ENCODE measurements at regions not wholly inside any gene's neighbourhood (a gene's known extent, or its start where the extent isn't known, plus 50 kb on each side); places are given as distances from the start of the nearest gene placed in this dataset.
"Not testable (repeated sequence)": the region's sequence is repeated elsewhere in the genome, so short reads cannot be mapped to it uniquely, and the experiment has no call there.

DNA sequence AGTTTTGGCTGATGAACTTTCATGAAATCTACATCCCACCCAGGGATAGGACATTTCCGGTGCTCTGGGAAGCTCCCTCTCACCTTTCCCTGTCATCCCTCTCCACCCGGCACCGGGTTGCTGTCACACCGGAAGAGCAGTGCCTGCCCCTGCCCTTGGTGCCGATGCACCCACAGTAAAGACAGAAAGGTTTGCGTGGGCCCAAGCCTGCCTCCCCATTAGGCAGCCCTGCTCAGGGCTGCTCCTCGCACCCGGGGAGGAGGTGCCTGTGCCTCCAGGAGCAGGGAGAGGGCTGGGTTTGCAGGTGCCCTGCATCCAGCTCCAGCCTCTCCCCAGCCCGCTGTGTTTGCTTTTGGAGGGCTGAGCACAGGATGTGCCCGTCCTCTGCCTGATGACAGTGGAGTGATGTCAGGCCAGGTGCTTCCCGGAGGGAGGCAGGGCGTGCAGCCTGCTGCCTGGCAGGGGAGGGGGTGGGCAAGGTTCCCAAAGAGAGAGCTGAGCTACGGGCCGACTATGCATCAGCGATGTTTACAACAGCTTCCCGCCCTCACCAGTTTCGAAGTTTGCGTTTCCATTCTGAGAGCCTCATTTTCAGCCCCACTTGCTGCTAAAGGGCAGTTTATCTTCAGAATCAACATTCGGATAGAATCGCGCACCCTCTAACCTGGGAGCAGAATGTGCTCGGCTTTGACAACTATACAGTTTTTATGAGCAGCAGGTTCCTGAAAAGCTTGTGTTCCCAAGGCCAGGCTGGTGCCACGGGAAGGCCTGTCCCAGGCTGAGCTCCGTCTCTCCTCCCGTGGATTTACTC, 83.2 kb upstream of the CLDN5 start:
- peaks cover 4 to 7% of the 10 kb centered on the region in 2 donors for H3K4me1 Mint-ChIP-seq (ENCODE audit: low read depth in 2 of 2)

DNA sequence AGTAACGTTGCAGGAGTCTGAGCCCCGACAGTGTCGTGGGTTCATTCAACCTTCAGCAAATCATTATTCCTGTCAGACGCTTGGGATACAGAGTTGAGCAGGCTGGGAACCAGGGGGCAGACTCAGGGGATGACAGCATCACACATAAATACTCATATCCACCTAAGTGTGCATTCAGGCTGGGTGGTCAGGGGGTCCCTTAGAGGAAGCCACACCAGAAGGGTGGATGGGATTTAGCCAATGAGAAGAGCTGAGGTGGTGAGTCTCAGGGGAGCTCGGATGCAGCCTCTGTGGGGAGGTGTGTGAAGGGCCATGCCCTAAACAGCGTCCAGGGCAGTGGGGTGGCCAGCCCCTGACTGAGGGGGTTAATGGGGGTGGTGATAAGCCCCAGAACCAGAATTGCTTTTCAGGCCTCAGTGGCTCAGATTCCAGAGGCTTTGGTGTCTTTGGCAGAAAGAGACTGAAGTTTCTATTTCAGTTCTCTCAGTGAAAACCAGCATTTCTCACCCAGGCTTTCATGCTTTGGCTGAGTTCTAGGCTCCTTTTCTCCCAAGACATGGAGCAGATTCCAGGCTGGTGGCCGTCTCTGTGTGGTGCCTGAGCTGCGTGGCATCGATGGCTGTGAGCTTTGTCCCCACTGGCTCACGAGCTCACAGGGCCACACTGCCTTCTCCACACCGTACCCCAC, 83.9 kb upstream of the CLDN5 start:
- Mint-ChIP-seq H3K27ac (no peak overlapping the region), H3K9me3 (no peaks in the 10 kb centered on the region), H3K27me3 (peaks cover 10 to 54% of the 10 kb centered on the region in 2 donors), H3K4me3 (no peak overlapping the region), H3K4me1 (ENCODE audit: low read depth in 2 of 2) (peaks cover 4 to 7% of the 10 kb centered on the region in 2 donors), H3K36me3 (ENCODE audit: insufficient read depth) (no peaks in the 10 kb centered on the region)
- no peak for ATAC-seq (replicated peaks)
- no peak for DNase-seq

More for the DNA sequence above, 83.2 kb upstream of the CLDN5 start:
- H3K36me3 Mint-ChIP-seq (ENCODE audit: insufficient read depth): no peaks in the 10 kb centered on the region
- H3K27ac Mint-ChIP-seq: no peak overlapping the region
- no peaks in the 10 kb centered on the region for H3K9me3 Mint-ChIP-seq
- ATAC-seq (replicated peaks) (no peak), DNase-seq (no peak)
- no peak overlapping the region for H3K4me3 Mint-ChIP-seq
- peaks cover 10 to 51% of the 10 kb centered on the region in 2 donors for H3K27me3 Mint-ChIP-seq

DNA sequence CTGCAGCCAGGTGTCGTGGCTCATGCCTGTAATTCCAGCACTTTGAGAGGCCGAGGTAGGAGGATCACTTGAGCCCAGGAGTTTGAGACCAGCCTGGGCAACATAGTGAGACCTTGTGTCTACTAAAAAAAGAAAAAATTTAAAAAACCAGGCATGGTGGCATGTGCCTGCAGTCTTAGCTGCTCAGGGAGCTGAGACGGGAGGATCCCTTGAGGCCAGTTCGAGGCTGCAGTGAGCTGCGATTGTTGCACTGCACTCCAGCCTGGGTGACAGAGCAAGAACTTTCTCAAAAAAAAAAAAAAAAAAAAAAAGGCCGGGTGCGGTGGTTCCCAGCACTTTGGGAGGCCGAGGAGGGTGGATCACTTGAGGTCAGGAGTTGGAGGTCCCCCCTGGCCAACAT, 85.5 kb upstream of the CLDN5 start:
- H3K4me1 Mint-ChIP-seq (ENCODE audit: low read depth in 2 of 2); H3K4me3 Mint-ChIP-seq: not testable (repeated sequence)

DNA sequence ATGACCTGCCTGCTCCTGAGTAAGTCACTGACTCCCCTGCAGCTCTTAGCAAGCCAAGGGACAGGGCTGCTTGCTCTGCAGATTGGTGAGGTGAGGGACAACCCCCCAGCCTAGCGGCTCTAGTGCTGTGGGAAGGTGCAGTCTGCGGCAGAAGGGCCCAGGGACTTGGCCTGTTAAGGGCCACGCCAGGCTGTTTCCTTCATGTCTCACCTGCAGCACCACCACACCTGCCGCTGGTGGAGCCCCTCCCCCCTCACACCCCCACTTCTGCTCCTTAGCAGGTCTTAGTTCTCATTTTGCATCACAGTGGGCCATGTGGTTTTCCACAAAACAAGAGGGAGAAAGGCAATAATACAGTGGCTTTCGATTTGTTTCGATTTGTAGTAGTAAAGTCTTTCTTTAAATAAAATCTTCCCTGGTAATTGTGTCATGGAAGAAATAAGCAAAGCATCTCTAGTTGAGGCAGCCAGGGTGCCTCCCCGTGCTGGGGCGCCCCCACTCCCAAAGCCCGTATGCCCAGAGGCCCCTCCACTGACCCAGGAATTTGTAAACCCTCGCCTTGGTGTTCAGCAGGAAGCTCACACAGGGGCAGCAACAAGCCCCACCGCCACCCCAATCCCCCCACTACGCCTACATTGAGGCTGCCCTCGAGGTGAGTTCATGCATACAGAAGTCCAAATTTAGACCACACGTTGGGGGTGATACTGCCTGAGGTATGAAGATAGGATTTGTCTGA, 86.5 kb upstream of the CLDN5 start:
- Mint-ChIP-seq H3K27ac (no peak overlapping the region), H3K27me3 (peaks cover 10 to 69% of the 10 kb centered on the region in 2 donors), H3K9me3 (no peaks in the 10 kb centered on the region), H3K4me3 (no peak overlapping the region), H3K4me1 (ENCODE audit: low read depth in 2 of 2) (peaks cover 4 to 7% of the 10 kb centered on the region in 2 donors), H3K36me3 (ENCODE audit: insufficient read depth) (no peaks in the 10 kb centered on the region)
- ATAC-seq (replicated peaks): no peak
- no peak for DNase-seq

More for the DNA sequence above, 85.5 kb upstream of the CLDN5 start:
- ATAC-seq (replicated peaks); DNase-seq; H3K36me3 Mint-ChIP-seq (ENCODE audit: insufficient read depth); H3K9me3 Mint-ChIP-seq; H3K27ac Mint-ChIP-seq: not testable (repeated sequence)
- peaks cover 10 to 63% of the 10 kb centered on the region in 2 donors for H3K27me3 Mint-ChIP-seq

DNA sequence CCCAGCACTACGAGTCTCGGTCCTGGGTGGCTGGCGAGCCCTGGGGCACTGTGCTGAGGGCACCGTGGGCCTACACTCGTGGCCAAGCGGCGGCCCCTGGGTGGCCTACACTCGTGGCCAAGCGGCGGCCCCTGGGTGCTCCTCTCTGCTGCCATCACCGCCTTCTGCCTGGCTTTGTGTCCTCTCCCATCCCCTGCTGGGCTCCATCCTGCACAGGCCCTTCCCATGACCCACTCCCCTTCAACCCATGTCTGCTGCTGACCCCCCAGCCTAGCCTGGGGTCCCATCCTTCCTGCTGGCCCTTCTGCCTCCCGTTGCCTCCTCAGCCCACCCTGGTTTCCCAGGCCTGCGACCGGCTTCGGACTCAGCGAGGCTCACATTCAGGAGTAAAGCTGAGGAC, 87.4 kb upstream of the CLDN5 start:
- DNase-seq: no peak
- no peak for ATAC-seq (replicated peaks)
- Mint-ChIP-seq H3K4me1 (ENCODE audit: low read depth in 2 of 2) (peaks cover 4 to 7% of the 10 kb centered on the region in 2 donors), H3K9me3 (no peaks in the 10 kb centered on the region), H3K27ac (no peak overlapping the region), H3K27me3 (peaks cover 6 to 64% of the 10 kb centered on the region in 2 donors), H3K4me3 (no peak overlapping the region), H3K36me3 (ENCODE audit: insufficient read depth) (no peaks in the 10 kb centered on the region)

DNA sequence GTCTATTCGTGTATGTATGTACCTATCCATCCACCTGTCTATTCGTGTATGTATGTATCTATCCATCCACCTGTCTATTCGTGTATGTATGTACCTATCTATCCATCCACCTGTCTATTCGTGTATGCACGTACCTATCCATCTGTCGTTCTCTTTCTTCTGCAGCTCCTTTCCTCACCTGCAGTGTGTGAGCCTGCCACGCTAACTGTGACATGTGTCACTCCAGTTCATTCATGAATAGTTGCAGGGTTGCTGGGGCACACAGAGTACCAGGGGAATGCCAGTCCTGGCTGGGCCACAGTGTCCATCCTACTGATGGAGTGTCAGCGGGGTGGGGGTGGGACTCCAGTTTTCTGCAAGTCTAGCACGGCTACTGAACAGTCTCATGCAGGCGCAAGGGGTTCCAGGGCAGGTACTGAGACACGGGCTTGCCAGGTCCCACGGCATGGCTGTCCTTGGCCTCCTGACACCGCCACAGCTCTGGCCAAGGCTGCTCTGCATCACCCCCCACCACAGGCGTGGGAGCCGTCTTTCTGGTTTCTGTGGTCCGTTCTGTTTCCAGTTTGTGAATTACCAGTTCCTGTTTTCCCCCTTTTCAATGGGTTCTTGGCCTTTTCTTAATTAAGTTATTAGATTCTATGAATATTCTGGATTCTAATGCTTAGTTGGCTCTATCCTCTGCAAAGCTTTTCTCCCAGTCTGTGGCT, 88.8 kb upstream of the CLDN5 start:
- H3K27me3 Mint-ChIP-seq: peaks cover 12 to 62% of the 10 kb centered on the region in 2 donors

DNA sequence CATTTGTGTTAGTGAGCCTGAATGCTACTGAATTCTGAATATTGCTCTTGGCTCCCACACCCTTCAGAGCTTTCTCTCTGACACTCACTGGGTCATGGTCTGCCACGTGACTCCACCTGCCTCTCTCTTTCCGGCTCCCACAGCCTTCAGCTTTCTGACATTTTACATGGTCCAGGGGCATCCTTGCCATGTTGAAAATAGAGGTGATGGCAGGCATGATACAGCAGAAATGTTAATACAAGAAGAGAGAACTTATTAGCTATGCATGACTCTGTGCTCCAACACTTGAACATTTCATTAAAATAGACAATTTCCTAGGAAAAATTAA, 90.3 kb upstream of the CLDN5 start:
- Mint-ChIP-seq H3K4me3 (no peak overlapping the region), H3K27me3 (peaks cover 15 to 61% of the 10 kb centered on the region in 2 donors), H3K36me3 (ENCODE audit: insufficient read depth) (no peaks in the 10 kb centered on the region), H3K4me1 (ENCODE audit: low read depth in 2 of 2) (peaks cover 2 to 7% of the 10 kb centered on the region in 2 donors), H3K9me3 (no peaks in the 10 kb centered on the region), H3K27ac (no peak overlapping the region)
- DNase-seq (no peak), ATAC-seq (replicated peaks) (no peak)

More for the DNA sequence above, 88.8 kb upstream of the CLDN5 start:
- ATAC-seq (replicated peaks): no peak
- Mint-ChIP-seq H3K4me1 (ENCODE audit: low read depth in 2 of 2) (peaks cover 2 to 7% of the 10 kb centered on the region in 2 donors), H3K36me3 (ENCODE audit: insufficient read depth) (no peaks in the 10 kb centered on the region), H3K4me3 (no peak overlapping the region), H3K9me3 (no peaks in the 10 kb centered on the region), H3K27ac (no peak overlapping the region)
- DNase-seq: no peak

DNA sequence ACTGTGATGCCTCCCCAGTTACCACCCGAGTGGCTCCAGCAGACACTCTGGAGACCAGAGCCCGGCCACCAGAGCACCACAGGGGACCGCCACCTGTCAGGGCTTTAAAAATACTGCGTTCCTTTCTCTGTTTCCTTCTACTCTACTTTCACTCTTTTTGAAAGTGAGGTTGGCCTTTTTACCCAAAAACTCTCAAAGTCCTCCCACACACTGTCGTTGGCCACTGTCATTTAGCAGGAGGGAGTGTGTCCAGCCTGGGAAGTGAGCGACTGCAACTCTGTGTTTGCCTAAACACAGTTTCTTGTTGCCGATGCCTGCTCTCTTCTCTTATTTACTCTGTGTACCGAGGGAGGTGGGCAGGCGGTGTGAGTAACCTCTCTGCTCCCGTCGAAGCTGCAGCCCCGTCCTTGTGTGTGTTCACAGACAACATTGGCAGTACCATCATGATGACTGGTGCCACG, 90.8 kb upstream of the CLDN5 start:
- H3K36me3 Mint-ChIP-seq (ENCODE audit: insufficient read depth): no peaks in the 10 kb centered on the region
- peaks cover 19 to 67% of the 10 kb centered on the region in 2 donors for H3K27me3 Mint-ChIP-seq
- no peaks in the 10 kb centered on the region for H3K9me3 Mint-ChIP-seq
- H3K4me1 Mint-ChIP-seq (ENCODE audit: low read depth in 2 of 2): peaks cover 2 to 7% of the 10 kb centered on the region in 2 donors
- DNase-seq (no peak), ATAC-seq (replicated peaks) (no peak)
- H3K27ac Mint-ChIP-seq: no peak overlapping the region
- H3K4me3 Mint-ChIP-seq: no peak overlapping the region

DNA sequence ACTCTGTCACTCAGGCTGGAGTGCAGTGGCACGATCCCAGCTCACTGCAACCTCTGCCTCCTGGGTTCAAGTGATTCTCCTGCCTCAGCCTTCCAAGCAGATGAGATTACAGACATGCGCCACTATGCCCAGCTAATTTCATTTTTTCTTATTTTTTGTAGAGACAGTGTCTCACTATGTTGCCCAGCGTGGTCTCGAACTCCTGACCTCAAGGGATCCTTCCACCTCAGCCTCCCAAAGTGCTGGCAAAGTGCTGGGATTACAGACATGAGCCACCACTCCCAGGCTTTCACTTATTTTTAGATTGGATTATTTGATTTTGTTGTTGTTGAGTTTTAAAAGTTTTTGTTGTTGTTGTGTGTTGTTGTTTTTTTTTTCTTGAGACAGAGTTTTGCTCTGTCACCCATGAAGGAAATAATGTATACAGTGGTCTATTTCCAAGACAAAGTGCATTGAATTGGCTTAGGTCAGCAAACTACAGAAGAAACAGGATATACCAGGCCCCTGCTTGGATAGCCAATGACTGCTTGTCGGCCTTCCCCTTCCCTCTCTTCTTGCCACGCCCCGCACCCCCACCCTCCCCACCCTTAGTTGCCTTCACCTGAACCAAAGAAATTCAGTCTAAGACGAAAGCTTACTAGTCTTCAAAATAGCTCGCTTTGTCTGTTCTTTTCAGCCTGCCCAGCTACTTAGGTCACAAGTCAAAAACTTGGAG, 91.8 kb upstream of the CLDN5 start:
- Mint-ChIP-seq H3K27ac (no peak overlapping the region), H3K36me3 (ENCODE audit: insufficient read depth) (no peaks in the 10 kb centered on the region), H3K9me3 (no peaks in the 10 kb centered on the region), H3K27me3 (peaks cover 22 to 70% of the 10 kb centered on the region in 2 donors), H3K4me3 (no peak overlapping the region), H3K4me1 (ENCODE audit: low read depth in 2 of 2) (peaks cover 0 to 1% of the 10 kb centered on the region in 2 donors)
- ATAC-seq (replicated peaks): no peak
- DNase-seq: no peak

DNA sequence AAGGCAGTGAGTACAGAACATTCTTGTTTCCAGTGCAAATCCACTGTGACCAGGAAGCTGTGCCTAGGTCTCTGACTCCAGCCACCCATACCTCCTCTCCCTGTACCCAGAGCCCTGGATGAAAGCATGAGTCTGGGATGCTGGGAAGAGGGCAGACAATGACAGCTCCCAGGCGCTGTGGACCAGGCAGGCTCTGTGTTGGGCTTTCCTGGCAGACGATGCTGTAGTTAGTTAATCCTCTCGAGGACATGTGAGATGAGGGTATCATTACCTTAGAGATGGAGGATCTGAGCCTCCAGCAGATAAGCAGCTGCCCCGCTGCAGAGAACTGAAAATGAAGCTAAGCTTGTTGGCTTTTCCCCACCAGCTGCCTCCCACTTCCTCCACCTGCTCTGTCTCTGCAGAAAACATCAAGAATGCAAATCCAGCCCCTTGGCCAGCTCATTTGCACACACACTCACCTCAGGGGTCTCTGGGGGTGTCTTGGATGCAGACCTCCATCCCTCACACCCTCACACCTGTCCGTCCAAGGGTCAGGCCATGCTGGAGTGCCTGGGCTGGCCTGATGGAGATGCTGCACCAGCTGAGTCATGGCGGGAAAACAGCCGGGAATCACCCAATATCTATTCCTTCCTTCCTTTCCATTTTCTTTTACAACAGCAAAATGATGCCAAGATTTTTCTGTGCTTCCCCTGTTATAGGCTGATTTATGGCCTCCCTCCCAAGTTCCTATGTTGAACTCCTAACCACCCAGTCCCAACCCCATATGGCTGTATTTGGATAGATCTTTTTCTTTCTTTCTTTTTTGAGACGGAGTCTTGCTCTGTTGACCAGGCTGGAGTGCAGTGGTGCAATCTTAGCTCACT, 94.9 kb upstream of the SEPTIN5 start:
- ATAC-seq (replicated peaks) (no peak), DNase-seq (no peak)
- H3K9me3 Mint-ChIP-seq: no peaks in the 10 kb centered on the region
- H3K27ac Mint-ChIP-seq: peak overlapping the region in 1 of 2 donors; percentile 28
- no peak overlapping the region for H3K4me3 Mint-ChIP-seq
- peaks cover 35 to 72% of the 10 kb centered on the region in 2 donors for H3K27me3 Mint-ChIP-seq
- H3K4me1 Mint-ChIP-seq (ENCODE audit: low read depth in 2 of 2): peaks cover 0 to 2% of the 10 kb centered on the region in 2 donors
- no peaks in the 10 kb centered on the region for H3K36me3 Mint-ChIP-seq (ENCODE audit: insufficient read depth)

DNA sequence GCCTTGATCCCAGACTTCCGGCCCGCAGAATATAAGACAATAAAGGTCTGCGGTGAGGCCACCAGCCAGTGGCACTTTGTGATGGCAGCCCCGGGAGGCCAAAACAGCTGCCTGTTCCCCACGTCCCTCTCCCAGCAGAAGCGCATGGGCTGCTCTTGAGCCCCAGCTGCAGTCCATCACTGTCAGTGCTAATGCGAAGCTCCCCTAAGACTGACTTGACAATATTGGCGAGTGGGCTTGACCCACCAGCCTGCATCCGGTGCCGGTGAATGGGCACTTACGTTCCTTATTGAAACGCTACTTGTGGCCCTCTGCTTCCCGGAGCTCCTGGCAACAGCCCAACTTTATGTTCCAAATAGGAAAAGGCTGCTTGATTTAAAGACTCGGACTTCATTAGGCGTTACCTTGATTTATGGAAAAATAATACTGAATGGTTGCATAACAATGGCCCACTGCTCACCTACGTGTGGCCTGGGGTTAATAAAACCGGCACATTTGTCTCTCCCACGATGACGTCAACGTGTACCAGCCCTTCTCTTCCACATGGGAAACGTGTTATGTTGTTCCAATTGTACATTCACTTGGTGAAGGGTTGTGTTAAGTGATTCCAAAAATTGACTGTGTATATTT, 93.4 kb upstream of the SEPTIN5 start:
- H3K27ac Mint-ChIP-seq: no peak overlapping the region
- no peaks in the 10 kb centered on the region for H3K9me3 Mint-ChIP-seq
- no peak overlapping the region for H3K4me3 Mint-ChIP-seq
- no peaks in the 10 kb centered on the region for H3K36me3 Mint-ChIP-seq (ENCODE audit: insufficient read depth)
- DNase-seq: no peak
- ATAC-seq (replicated peaks): no peak
- H3K4me1 Mint-ChIP-seq (ENCODE audit: low read depth in 2 of 2): peaks cover 0 to 3% of the 10 kb centered on the region in 2 donors
- H3K27me3 Mint-ChIP-seq: peaks cover 39 to 72% of the 10 kb centered on the region in 2 donors
